GM10266 (cell line): ENCODE measurements at regions not wholly inside any gene's neighbourhood (a gene's known extent, or its start where the extent isn't known, plus 50 kb on each side); places are given as distances from the start of the nearest gene placed in this dataset.

Experiments used
- DNase-seq: peaks from one replicate; pipeline ENCODE4 v3.0.0; 2012; ENCODE audit errors: extremely low spot score
- TF ChIP-seq, protein P1 (sequence below): IDR thresholded peaks from 2 replicates; pipeline ENCODE4 v1.5.1; 2012; ENCODE audit warnings: mild to moderate bottlenecking, low read depth; ENCODE audit not compliant: control insufficient read depth, insufficient read depth; ENCODE audit errors: missing control alignments

DNA sequence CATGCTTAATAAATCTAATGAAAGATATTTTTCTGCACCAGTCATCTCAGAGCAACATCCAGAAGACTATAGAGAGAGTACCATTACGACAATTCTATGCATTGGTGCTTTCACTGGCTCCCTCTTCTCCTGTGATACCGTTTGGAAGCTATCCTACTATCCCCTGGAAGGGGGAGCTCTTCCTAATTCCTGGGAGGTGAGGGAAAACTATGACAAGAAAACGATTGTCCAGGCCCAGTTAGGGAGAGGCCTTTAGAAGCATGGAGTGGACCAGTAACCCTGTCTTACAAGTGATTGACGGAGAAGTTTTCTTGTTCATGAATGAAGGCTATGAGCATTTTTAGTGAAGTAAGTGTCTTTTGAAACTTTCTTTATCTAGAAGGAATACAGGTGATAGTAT is 150.2 kb downstream of the TANC2 start:
- TF ChIP-seq, protein P1, sequence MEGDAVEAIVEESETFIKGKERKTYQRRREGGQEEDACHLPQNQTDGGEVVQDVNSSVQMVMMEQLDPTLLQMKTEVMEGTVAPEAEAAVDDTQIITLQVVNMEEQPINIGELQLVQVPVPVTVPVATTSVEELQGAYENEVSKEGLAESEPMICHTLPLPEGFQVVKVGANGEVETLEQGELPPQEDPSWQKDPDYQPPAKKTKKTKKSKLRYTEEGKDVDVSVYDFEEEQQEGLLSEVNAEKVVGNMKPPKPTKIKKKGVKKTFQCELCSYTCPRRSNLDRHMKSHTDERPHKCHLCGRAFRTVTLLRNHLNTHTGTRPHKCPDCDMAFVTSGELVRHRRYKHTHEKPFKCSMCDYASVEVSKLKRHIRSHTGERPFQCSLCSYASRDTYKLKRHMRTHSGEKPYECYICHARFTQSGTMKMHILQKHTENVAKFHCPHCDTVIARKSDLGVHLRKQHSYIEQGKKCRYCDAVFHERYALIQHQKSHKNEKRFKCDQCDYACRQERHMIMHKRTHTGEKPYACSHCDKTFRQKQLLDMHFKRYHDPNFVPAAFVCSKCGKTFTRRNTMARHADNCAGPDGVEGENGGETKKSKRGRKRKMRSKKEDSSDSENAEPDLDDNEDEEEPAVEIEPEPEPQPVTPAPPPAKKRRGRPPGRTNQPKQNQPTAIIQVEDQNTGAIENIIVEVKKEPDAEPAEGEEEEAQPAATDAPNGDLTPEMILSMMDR: no peak
- no peak for DNase-seq

DNA sequence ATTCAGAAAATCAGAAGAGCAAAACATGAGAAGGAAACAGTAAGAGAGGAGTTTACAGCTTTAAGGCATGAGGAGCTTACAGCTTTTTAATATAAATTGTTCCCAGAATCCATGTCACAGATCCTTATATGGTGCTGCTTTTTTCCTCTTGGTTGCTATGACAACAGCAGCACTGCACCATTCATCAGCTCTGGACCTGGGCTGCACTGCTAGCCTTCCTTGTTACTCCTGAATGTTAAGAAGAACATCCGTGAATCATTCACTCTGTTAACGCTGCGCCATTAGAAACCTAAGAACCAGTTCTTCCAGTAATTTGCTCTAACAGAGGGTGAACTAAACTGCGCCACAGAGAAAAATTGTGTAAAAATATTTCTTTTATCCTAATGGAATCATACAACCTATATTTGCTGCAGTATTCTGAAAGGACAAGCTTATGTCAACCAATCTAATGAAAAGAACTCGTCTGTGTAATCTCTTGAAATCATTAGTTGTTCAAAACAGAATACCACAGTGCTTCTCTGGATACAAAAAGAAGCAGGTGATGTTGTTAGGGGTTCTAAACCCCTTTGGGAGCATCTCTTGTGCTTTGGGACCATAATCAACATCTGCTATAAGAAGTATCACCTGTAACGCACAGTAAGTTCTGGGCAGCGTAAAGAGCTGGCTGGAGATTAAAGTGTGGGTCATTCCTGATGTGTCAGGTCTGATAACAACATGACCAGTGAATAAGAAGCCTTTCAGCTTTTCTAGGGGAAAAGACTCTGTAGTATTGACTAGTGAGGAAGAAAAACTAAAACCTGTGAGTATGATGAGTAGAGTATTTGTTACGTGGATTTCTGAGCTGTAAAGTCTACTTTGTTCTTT is 151.2 kb downstream of the TANC2 start:
- DNase-seq: no peak

DNA sequence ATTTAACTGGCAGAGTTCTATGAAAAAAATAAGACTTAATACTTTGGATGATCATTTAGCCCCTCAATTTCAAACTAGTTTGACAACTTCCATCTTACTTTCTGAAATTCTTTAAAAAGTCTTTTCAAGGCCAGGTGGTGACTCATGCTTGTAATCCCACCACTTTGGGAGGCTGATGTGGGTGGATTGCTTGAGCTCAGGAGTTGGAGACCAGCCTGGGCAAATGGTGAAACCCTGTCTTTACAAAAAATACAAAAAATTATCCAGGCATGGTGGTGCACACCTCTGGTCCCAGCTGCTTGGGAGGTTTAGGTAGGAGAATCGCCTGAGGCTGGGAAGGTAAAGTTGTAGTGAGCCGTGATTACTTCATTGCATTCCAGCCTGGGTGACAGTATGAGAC is 154.4 kb downstream of the TANC2 start:
- no peak for DNase-seq
- TF ChIP-seq, protein P1: no peak

More for the DNA sequence above, 151.2 kb downstream of the TANC2 start:
- TF ChIP-seq, protein P1: no peak

DNA sequence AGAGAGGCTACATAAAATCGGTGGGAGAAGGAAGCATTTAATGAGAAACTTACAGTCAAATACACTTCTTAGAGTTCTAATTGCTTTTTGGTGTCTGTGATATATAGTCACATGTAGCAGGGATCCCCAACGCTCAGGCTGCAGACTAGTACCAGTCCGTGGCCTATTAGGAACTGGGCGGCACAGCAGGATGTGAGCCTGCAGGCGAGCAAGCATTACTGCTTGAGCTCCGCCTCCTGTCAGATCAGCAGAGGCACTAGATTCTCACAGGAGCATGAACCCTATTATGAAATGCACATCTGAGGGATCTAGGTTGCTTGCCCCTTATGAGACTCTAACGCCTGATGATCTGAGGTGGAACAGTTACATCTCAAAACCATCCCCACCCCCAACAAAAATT is 158.5 kb downstream of the TANC2 start:
- TF ChIP-seq, protein P1: no peak
- no peak for DNase-seq

DNA sequence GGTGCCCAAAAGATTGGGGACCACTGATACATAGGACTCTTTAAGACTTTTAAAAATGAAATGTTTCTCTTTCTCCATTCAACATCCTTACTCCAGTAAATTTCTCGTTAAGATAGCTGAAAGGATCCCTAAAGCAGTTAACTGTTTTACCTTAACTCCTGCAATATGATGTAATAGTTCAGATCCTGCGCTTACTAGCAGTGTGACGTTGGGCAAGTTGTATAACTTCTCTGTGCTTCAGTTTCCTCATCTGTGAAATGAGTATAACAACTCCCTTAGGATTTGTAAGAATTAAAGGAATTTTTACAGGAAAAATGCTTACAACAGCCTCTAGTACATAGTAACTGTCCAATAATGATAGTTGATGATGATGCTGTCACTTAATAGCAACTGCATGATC is 158.9 kb downstream of the TANC2 start:
- no peak for DNase-seq
- TF ChIP-seq, protein P1: no peak

DNA sequence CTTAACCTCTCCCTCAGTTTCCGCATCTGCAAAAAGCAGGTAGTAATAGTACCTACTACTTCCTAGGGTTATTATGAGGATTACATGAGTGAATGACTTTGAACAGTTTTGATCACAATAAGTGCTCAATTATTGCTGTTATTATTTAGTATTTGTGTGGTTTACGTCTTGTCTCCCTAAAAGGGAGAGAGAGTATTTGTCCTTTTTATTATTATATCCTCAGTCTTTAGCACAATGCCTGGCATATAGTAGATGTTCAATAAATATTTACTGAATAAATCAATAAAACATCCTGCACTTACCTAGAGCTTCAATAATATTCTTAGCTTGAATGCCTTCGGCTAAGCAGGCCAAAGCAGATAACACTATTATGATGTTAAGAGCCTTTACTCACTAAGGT is 160.0 kb downstream of the TANC2 start:
- TF ChIP-seq, protein P1: no peak
- DNase-seq: no peak

DNA sequence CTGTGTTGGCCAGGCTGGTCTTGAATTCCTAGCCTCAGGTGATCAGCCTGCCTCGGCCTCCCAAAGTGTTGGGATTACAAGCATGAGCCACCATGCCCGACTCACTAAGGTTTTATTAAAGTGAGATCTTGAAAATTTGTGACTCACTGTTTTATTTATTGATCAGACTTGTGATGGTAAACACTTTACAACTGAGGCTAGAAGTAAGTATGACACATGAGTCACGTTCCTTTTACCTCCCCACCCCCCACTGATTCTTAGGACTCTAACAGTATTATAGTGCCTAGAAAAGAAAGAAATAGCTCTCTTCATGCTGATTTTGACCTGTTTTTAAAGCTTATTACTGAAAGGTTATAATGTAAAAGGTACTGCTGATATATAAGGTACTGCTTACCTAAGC is 160.6 kb downstream of the TANC2 start:
- DNase-seq: no peak

More for the DNA sequence above, 160.6 kb downstream of the TANC2 start:
- TF ChIP-seq, protein P1: no peak
